Muscle layer of colon (tissue), 2 donors: ENCODE measurements at regions not wholly inside any gene's neighbourhood (a gene's known extent, or its start where the extent isn't known, plus 50 kb on each side); places are given as distances from the start of the nearest gene placed in this dataset.

Experiments
- H3K27ac ChIP-seq: one replicate; pipeline ENCODE4 v1.7.0; 2013; ENCODE audit warnings: low read depth, mild to moderate bottlenecking, low read length, moderate library complexity
- H3K27me3 ChIP-seq, 2 donors: one replicate each; pipeline ENCODE4 v1.7.0; 2013; ENCODE audit warnings: low read length in 2 of 2, mild to moderate bottlenecking in 2 of 2; ENCODE audit not compliant: insufficient read depth in 2 of 2, control insufficient read depth in 1 of 2
- H3K36me3 ChIP-seq: one replicate; pipeline ENCODE4 v1.7.0; 2013; ENCODE audit warnings: mild to moderate bottlenecking, low read length; ENCODE audit not compliant: insufficient read depth
- H3K4me1 ChIP-seq: one replicate; pipeline ENCODE4 v1.7.0; 2013; ENCODE audit warnings: mild to moderate bottlenecking, low read length; ENCODE audit not compliant: insufficient read depth
- H3K4me3 ChIP-seq, 2 donors: one replicate each; pipeline ENCODE4 v1.7.0; 2013; ENCODE audit warnings: low read length in 2 of 2, low read depth in 1 of 2, mild to moderate bottlenecking in 1 of 2, moderate library complexity in 1 of 2
- H3K9ac ChIP-seq: one replicate; pipeline ENCODE4 v1.7.0; 2013; ENCODE audit warnings: low read length
- H3K9me3 ChIP-seq: one replicate; pipeline ENCODE4 v1.7.0; 2013; ENCODE audit warnings: mild to moderate bottlenecking, low read length
- donor health status: abdominal sarcoma.
- donor health status: Adenocarcinoma of cecum.

DNA sequence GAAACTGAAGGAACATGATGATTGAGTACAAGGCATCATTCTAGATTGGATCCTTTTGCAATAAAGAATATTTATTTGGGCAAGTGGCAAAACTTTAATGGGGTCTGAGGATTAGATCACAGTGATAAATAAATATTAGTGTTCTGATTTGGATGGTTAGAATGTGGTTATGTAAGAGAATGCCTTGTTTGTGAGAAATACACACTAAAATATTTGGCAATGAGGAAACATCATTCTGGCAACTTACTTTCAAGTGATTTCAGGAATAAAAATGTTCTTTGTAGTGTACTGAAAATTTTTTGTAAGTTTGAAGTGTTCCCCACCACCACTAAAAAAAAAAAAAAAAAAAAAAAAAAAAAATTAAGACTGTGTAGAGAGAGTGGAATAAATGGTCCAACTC lies 185.1 kb upstream of the NEBL start:
- H3K9me3 ChIP-seq = no peaks in the 10 kb centered on the region
- no peaks in the 10 kb centered on the region for H3K36me3 ChIP-seq
- H3K27ac ChIP-seq = no peak overlapping the region
- no peaks in the 10 kb centered on the region for H3K4me1 ChIP-seq
- H3K9ac ChIP-seq = no peak overlapping the region
- H3K4me3 ChIP-seq = no peak overlapping the region
- no peaks in the 10 kb centered on the region for H3K27me3 ChIP-seq

DNA sequence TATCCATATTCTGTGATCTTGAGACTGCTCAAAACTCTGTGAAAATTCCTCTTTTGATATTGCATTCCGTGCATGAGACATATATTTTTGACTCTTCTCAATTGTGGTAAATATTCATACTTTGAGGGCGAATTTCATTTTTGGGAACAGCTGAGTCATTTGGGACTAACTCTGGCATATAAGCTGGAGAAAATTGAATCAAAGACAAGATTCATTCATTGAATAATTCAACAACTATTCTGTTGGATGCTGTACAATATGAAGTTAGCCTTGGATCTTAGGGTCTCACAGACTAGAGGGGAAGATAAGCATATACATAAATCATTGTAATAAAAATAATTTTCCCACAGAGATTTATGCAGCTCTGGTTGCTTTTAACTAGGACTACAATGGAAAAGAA lies 183.2 kb upstream of the NEBL start:
- H3K27me3 ChIP-seq = no peaks in the 10 kb centered on the region
- no peaks in the 10 kb centered on the region for H3K9me3 ChIP-seq
- H3K4me3 ChIP-seq = no peak overlapping the region
- H3K36me3 ChIP-seq = no peaks in the 10 kb centered on the region
- H3K27ac ChIP-seq = no peak overlapping the region
- no peak overlapping the region for H3K9ac ChIP-seq
- H3K4me1 ChIP-seq = no peaks in the 10 kb centered on the region

DNA sequence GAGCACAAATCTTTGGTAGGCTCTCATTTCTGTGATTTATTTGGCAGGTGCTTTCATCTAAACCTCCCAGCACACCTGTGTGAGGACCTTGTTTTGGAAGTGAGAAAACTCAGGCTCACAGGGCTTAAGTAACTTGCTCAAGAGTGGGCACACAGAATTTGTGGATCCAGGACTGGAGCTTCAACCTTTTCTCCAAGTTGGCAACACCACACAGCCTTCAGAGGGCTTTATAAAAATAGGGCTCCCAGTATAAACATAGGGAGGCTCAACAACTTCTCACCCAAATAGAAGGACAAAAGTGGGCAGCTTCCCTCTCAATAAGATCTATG lies 182.2 kb upstream of the NEBL start:
- Histone ChIP-seq H3K4me1 (no peaks in the 10 kb centered on the region), H3K9me3 (no peaks in the 10 kb centered on the region), H3K9ac (no peak overlapping the region), H3K27me3 (no peaks in the 10 kb centered on the region), H3K36me3 (no peaks in the 10 kb centered on the region), H3K27ac (no peak overlapping the region), H3K4me3 (no peak overlapping the region)

DNA sequence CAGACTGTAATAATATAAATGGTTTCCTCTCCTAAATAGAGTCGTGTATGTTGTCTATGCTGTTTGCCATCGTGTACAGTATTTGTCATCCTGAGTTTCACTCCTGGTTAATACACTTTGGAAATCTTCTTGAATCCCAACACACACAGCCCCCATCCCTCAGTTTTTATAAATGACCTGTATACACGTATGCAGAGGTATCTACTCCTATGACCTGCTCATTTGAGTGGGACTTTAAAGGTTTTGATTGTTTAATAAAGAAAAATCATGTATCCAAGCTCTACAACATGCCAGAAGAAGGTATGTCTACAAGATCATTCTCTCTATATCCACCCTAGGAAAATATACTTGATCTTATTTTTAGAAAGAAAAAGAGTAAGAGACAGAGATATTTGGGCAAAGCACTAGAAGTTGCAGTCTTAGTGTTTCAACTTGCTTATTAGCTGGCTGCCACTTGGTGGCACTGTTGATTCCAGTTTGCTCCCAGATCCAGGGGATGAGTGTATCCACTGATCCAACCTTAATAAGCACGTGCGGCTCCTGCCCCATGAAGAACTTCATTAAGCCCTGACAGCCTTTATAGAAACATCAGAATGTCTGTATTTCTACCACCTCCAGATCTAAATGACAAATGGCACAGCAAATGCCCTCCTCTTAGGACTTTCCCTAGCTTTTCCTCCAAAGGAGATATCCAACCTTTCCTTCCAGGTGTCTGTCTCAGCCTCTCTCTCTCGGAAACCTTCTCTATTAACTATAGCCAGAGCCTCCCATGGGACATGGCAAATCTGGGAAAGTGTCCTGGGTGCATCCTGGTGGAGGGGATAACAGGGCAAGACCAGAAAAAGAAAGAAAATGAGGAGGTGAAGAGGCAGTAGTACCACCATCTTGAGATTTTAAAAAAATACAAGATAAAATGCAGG lies 181.6 kb upstream of the NEBL start:
- Histone ChIP-seq H3K27ac (no peak overlapping the region), H3K27me3 (no peaks in the 10 kb centered on the region), H3K4me1 (no peaks in the 10 kb centered on the region), H3K9me3 (no peaks in the 10 kb centered on the region), H3K9ac (no peak overlapping the region), H3K4me3 (no peak overlapping the region), H3K36me3 (no peaks in the 10 kb centered on the region)

DNA sequence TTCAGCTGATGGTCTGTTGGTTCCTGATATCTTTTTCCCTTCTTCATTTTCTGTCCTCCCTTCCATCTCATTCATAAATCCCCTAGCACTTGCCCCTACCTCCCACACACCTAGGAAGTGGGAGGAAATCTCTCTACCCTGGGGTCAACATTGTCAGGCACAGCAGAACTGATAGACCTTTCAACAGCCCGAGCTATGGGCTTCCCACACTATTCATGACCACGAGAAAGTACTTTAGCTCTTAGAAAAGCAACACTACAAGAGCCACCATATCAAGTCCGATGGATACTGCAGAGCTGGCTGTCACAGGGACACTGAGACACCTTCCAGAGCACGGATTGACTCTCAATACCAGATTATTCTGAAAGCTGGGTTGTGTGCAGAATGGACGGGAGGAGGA lies 180.6 kb upstream of the NEBL start:
- no peaks in the 10 kb centered on the region for H3K36me3 ChIP-seq
- H3K4me1 ChIP-seq = no peaks in the 10 kb centered on the region
- H3K27me3 ChIP-seq = no peaks in the 10 kb centered on the region
- H3K27ac ChIP-seq = no peak overlapping the region
- no peaks in the 10 kb centered on the region for H3K9me3 ChIP-seq
- no peak overlapping the region for H3K4me3 ChIP-seq
- H3K9ac ChIP-seq = no peak overlapping the region

DNA sequence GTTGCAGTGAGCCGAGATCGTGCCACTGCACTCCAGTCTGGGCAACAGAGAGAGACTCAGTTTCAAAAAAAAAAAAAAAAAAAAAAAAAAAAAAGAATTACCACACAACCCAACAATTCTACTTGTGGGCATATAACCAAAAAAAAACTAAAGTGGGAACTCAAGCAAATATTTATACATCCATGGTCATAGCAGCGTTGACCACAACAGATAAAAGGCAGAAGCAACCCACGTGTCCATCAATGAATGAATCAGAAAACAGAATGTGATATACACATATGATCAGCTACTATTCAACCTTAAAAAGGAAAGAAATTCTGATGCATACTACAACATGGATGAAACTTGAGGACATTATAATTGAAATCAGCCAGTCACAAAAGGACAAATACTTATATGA lies 179.3 kb upstream of the NEBL start:
- no peaks in the 10 kb centered on the region for H3K27me3 ChIP-seq
- H3K27ac ChIP-seq = no peak overlapping the region

DNA sequence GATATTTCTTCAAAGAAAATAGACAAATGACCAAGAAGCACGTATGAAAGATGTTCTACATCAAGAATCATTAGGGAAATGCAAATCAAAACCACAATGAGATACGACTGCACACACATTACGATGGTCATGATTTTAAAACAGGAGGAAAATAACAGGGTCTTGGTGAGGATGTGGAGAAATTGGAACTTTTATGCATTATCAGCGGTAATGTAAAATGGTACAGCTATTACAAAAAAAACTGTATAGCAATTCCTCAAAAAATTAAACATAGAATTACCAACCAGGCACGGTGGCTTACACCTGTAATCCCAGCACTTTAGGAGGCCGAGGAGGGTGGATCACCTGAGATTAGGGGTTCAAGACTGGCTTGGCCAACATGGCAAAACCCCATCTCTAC lies 178.8 kb upstream of the NEBL start:
- Histone ChIP-seq H3K27ac (no peak overlapping the region), H3K4me3 (no peak overlapping the region), H3K27me3 (no peaks in the 10 kb centered on the region), H3K9ac (no peak overlapping the region), H3K4me1 (no peaks in the 10 kb centered on the region), H3K9me3 (no peaks in the 10 kb centered on the region), H3K36me3 (no peaks in the 10 kb centered on the region)

More for the DNA sequence above, 179.3 kb upstream of the NEBL start:
- H3K4me3 ChIP-seq = no peak overlapping the region
- H3K36me3 ChIP-seq = no peaks in the 10 kb centered on the region
- H3K9ac ChIP-seq = no peak overlapping the region
- H3K9me3 ChIP-seq = no peaks in the 10 kb centered on the region
- no peaks in the 10 kb centered on the region for H3K4me1 ChIP-seq

DNA sequence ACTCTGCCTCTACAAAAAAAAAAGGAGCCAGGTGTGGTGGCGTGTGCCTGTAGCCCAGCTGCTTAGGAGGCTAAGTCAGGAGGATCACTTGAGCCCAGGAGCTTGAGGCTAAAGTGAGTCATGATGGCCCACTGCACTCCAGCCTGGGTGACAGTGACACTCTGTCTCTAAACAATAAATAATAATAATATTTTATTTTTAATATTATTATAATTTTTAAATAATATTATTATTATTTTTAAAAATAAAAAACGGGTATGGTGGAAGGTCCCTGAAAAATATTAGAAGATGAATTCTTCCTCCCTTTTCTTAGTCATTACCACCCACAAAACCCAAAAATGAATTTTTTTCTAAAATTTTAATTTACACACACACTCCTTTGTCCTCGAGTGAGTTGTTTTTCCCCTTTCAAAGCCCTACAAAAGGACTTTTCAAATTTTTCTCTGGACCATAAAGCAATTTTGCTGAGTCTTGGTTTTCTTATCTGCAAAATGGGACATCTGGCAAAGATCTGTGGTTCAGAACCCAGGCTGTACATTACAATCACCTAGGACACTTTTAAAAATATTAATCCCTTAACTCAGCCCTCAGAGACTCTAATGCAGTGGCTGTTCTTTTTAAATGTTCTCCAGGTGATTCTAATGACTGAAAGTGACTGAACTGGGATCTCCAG lies 174.0 kb upstream of the NEBL start:
- H3K36me3 ChIP-seq = no peaks in the 10 kb centered on the region
- no peaks in the 10 kb centered on the region for H3K9me3 ChIP-seq
- no peak overlapping the region for H3K9ac ChIP-seq
- H3K4me3 ChIP-seq = no peak overlapping the region
- H3K4me1 ChIP-seq = no peaks in the 10 kb centered on the region
- H3K27me3 ChIP-seq = no peaks in the 10 kb centered on the region
- H3K27ac ChIP-seq = no peak overlapping the region

DNA sequence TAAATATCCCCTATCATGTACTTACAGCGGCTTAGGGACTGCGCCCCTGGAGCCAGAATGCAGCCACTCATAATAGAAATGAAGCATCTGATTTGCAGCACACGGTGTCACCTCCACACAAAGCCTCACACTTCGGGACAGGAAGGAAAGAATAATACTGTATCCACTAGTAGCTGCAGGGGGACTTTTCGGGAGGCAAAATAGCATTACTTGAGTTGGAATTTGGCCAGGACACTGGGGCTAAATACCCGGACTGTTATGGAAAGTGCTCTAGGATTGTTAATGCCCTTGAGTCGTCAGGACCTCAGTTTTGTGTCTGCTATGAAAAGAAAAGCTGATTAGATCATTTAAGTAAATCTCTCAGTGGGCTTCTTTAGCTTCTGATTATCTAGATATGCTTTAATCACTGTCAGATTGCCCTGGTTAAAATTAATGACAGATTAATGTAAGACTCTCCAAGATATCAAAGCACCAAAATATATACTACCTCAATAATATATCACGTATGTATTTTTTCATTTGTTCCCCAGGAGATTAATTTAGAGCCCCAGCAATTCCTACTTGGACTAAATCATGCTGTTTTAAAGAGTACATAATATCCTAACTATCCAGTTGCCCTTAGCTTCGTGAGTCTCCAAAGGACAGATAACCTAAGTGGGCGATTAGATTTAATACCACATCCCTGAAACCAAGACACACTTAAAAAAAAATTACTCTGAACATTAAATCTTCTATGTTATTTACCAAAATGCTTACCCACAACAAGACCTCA lies 173.0 kb upstream of the NEBL start:
- Histone ChIP-seq H3K4me1 (no peaks in the 10 kb centered on the region), H3K4me3 (no peak overlapping the region), H3K9me3 (no peaks in the 10 kb centered on the region), H3K36me3 (no peaks in the 10 kb centered on the region), H3K27ac (no peak overlapping the region), H3K27me3 (no peaks in the 10 kb centered on the region), H3K9ac (no peak overlapping the region)

DNA sequence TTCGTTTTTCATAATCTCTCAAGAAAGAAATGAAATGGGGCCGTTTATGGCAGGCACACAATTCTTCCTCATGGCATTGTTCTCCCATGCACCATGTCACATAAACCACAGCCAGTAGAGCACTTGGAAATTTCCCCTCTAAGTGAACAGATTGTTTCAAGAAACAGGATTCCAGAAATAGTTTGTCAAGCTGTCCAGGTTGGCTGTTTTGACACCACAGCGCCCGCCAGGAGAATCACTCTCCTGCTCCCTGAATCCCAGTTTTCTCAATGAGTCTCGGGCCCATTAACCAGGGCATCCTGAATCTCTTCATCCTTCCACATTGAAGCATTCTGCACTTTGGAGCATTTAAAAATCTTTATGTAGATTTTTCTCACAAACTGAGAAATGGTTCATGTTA lies 172.2 kb upstream of the NEBL start:
- Histone ChIP-seq H3K27ac (no peak overlapping the region), H3K9ac (no peak overlapping the region), H3K4me3 (no peak overlapping the region), H3K4me1 (no peaks in the 10 kb centered on the region), H3K27me3 (no peaks in the 10 kb centered on the region), H3K36me3 (no peaks in the 10 kb centered on the region), H3K9me3 (no peaks in the 10 kb centered on the region)

DNA sequence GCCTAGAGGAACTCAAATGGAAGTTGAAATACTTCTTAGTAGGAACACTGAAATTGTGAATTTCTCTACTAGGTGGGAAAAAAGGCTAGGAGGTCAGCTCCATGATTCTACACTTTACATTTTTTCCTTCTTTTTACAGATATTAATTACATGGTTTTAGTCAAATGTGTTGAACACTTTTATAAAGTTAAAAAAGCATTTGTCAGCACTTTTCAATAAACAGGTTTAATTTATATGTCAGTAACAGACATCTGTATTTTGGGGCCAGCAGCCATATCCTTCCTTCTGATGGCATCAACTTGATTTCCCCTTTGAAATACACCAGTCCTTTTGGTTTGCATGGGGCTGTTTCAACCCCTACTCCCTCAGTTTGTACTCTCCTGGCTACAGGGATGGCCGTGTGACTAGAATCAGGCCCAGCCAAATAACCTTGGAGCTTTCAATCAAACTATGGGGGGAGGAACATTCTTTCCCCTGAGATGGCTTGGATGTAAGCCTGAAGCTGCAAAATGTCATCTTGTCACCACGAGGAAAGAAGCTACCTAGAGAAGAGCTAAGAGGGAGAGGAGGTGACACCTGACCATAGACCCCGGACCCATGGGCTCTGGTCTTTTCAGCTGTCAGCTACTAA lies 171.0 kb upstream of the NEBL start:
- no peak overlapping the region for H3K9ac ChIP-seq
- no peak overlapping the region for H3K27ac ChIP-seq
- H3K36me3 ChIP-seq = no peaks in the 10 kb centered on the region
- no peaks in the 10 kb centered on the region for H3K4me1 ChIP-seq
- no peaks in the 10 kb centered on the region for H3K27me3 ChIP-seq
- H3K4me3 ChIP-seq = no peak overlapping the region
- no peaks in the 10 kb centered on the region for H3K9me3 ChIP-seq
